H4 (cell line): ENCODE measurements at regions not wholly inside any gene's neighbourhood (a gene's known extent, or its start where the extent isn't known, plus 50 kb on each side); places are given as distances from the start of the nearest gene placed in this dataset.
"Not testable (repeated sequence)": the region's sequence is repeated elsewhere in the genome, so short reads cannot be mapped to it uniquely, and the experiment has no call there.

Experiments used
- DNase-seq: peaks from one replicate; pipeline ENCODE4 v3.0.0-alpha.2; 2015; ENCODE audit warnings: low spot score

GRCh38 chr14:88983755-88984154 lies 159.3 kb downstream of the TTC8 start:
- peak; percentile 57 for DNase-seq

- DNase-seq, result no peak
Observed at GRCh38 chr14:88985654-88986053, 161.2 kb downstream of the TTC8 start.

GRCh38 chr14:88986146-88986841 lies 161.8 kb downstream of the TTC8 start:
- DNase-seq, result peak; percentile 60

- DNase-seq, result not testable (repeated sequence)
Observed at GRCh38 chr14:88986908-88987307, 162.5 kb downstream of the TTC8 start.

GRCh38 chr14:88987516-88987915 lies 163.1 kb downstream of the TTC8 start:
- peak; percentile 67 for DNase-seq

GRCh38 chr14:88989911-88990310 lies 165.5 kb downstream of the TTC8 start:
- no peak for DNase-seq

- DNase-seq, result no peak
Observed at GRCh38 chr14:88990856-88991255, 166.4 kb downstream of the TTC8 start.

GRCh38 chr14:88992011-88992410 lies 167.6 kb downstream of the TTC8 start:
- DNase-seq, result no peak

GRCh38 chr14:88993946-88994345 lies 169.5 kb downstream of the TTC8 start:
- peak; percentile 37 for DNase-seq

- peak; percentile 66 for DNase-seq
Observed at GRCh38 chr14:88995437-88996198, 171.2 kb downstream of the TTC8 start.

- DNase-seq, result no peak
Observed at GRCh38 chr14:88998027-88998426, 173.6 kb downstream of the TTC8 start.

GRCh38 chr14:88999137-88999536 lies 174.7 kb downstream of the TTC8 start:
- no peak for DNase-seq

GRCh38 chr14:89000007-89000942 lies 175.8 kb downstream of the TTC8 start:
- peak; percentile 98 for DNase-seq

GRCh38 chr14:89004166-89004565 lies 179.7 kb downstream of the TTC8 start:
- no peak for DNase-seq

- no peak for DNase-seq
Observed at GRCh38 chr14:89007906-89008305, 183.5 kb downstream of the TTC8 start.

GRCh38 chr14:89011355-89012281 lies 187.2 kb downstream of the TTC8 start:
- no peak for DNase-seq

GRCh38 chr14:89012282-89013097 lies 188.0 kb downstream of the TTC8 start:
- DNase-seq, result no peak

GRCh38 chr14:89013098-89013504 lies 188.7 kb downstream of the TTC8 start:
- DNase-seq, result peak; percentile 86

- no peak for DNase-seq
Observed at GRCh38 chr14:89013698-89014568, 189.5 kb downstream of the TTC8 start.
